BE2C (cell line): ENCODE measurements at regions not wholly inside any gene's neighbourhood (a gene's known extent, or its start where the extent isn't known, plus 50 kb on each side); places are given as distances from the start of the nearest gene placed in this dataset.

Experiments
- DNase-seq: peaks from one replicate; pipeline ENCODE4 v3.0.0-alpha.2; 2020
- H3K27me3 ChIP-seq: fragments of 250-450 bp; sonication (Bioruptor Pico); 2 replicates; pipeline ENCODE4 v1.5.1; 2020; ENCODE audit warnings: mild to moderate bottlenecking
- H3K36me3 ChIP-seq: fragments of 250-450 bp; sonication (Bioruptor Pico); 2 replicates; pipeline ENCODE4 v1.5.1; 2020; ENCODE audit warnings: mild to moderate bottlenecking
- H3K4me1 ChIP-seq: fragments of 250-450 bp; sonication (Bioruptor Pico); 2 replicates; pipeline ENCODE4 v1.5.1; 2020
- H3K4me3 ChIP-seq: 2 replicates; pipeline ENCODE4 v1.5.1; 2011; ENCODE audit warnings: low read depth, low read length
- H3K9me3 ChIP-seq: fragments of 250-450 bp; sonication (Bioruptor Pico); 2 replicates; pipeline ENCODE4 v1.5.1; 2020
- TF ChIP-seq, protein P1 (sequence below): IDR thresholded peaks from 2 replicates; pipeline ENCODE4 v1.5.1; 2012; ENCODE audit warnings: mild to moderate bottlenecking, low read depth, low read length

- TF ChIP-seq, protein P1, sequence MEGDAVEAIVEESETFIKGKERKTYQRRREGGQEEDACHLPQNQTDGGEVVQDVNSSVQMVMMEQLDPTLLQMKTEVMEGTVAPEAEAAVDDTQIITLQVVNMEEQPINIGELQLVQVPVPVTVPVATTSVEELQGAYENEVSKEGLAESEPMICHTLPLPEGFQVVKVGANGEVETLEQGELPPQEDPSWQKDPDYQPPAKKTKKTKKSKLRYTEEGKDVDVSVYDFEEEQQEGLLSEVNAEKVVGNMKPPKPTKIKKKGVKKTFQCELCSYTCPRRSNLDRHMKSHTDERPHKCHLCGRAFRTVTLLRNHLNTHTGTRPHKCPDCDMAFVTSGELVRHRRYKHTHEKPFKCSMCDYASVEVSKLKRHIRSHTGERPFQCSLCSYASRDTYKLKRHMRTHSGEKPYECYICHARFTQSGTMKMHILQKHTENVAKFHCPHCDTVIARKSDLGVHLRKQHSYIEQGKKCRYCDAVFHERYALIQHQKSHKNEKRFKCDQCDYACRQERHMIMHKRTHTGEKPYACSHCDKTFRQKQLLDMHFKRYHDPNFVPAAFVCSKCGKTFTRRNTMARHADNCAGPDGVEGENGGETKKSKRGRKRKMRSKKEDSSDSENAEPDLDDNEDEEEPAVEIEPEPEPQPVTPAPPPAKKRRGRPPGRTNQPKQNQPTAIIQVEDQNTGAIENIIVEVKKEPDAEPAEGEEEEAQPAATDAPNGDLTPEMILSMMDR, result no peak
- Histone ChIP-seq H3K9me3 (no peaks in the 10 kb centered on the region), H3K27me3 (no peaks in the 10 kb centered on the region), H3K36me3 (no peaks in the 10 kb centered on the region), H3K4me3 (no peak overlapping the region), H3K4me1 (no peaks in the 10 kb centered on the region)
- DNase-seq, result no peak
These were observed 505.0 kb downstream of the GRIN2A start for GRCh38 chr16:9677301-9677653.

GRCh38 chr16:9679213-9679767 lies 502.9 kb downstream of the GRIN2A start:
- no peak overlapping the region for H3K4me3 ChIP-seq
- H3K4me1 ChIP-seq, result no peaks in the 10 kb centered on the region
- no peaks in the 10 kb centered on the region for H3K27me3 ChIP-seq
- TF ChIP-seq, protein P1, result no peak
- H3K9me3 ChIP-seq, result no peaks in the 10 kb centered on the region
- no peaks in the 10 kb centered on the region for H3K36me3 ChIP-seq
- no peak for DNase-seq

- Histone ChIP-seq H3K9me3 (no peaks in the 10 kb centered on the region), H3K27me3 (no peaks in the 10 kb centered on the region), H3K4me1 (no peaks in the 10 kb centered on the region), H3K4me3 (no peak overlapping the region), H3K36me3 (no peaks in the 10 kb centered on the region)
- no peak for DNase-seq
- TF ChIP-seq, protein P1, result no peak
These were observed 502.1 kb downstream of the GRIN2A start for GRCh38 chr16:9680019-9680655.

- TF ChIP-seq, protein P1, result no peak
- Histone ChIP-seq H3K36me3 (no peaks in the 10 kb centered on the region), H3K4me1 (no peaks in the 10 kb centered on the region), H3K9me3 (no peaks in the 10 kb centered on the region), H3K4me3 (no peak overlapping the region), H3K27me3 (no peaks in the 10 kb centered on the region)
- no peak for DNase-seq
These were observed 501.3 kb downstream of the GRIN2A start for GRCh38 chr16:9680968-9681367.

GRCh38 chr16:9681508-9681907 lies 500.7 kb downstream of the GRIN2A start:
- H3K36me3 ChIP-seq, result no peaks in the 10 kb centered on the region
- no peaks in the 10 kb centered on the region for H3K4me1 ChIP-seq

GRCh38 chr16:9682320-9682719 lies 499.9 kb downstream of the GRIN2A start:
- Histone ChIP-seq H3K36me3 (no peaks in the 10 kb centered on the region), H3K27me3 (no peaks in the 10 kb centered on the region), H3K4me3 (no peak overlapping the region), H3K4me1 (no peaks in the 10 kb centered on the region), H3K9me3 (no peaks in the 10 kb centered on the region)
- DNase-seq, result no peak
- TF ChIP-seq, protein P1, result no peak

More at GRCh38 chr16:9681508-9681907, 500.7 kb downstream of the GRIN2A start:
- DNase-seq, result no peak
- Histone ChIP-seq H3K4me3 (no peak overlapping the region), H3K27me3 (no peaks in the 10 kb centered on the region), H3K9me3 (no peaks in the 10 kb centered on the region)
- TF ChIP-seq, protein P1, result no peak
